ENCODE measurements at regions not wholly inside any gene's neighbourhood (a gene's known extent, or its start where the extent isn't known, plus 50 kb on each side); places are given as distances from the start of the nearest gene placed in this dataset.
A peak's percentile ranks its signal among the peaks of the same experiment; 100 is the strongest.

GRCh38 chr2:19745318-19746136 is 156.3 kb downstream of the TTC32 start:
- Histone ChIP-seq H3K4me3 (no peak overlapping the region), H3K9me3 (no peaks in the 10 kb centered on the region), H3K27ac (no peak overlapping the region), H3K27me3 (replicated peaks; ENCODE audit: insufficient read depth) (no peaks in the 10 kb centered on the region), H3K36me3 (no peaks in the 10 kb centered on the region), H3K4me1 (ENCODE audit: control insufficient read depth in 1 of 2, low read depth in 2 of 2) (peaks cover 14 to 50% of the 10 kb centered on the region in 2 donors)
- ATAC-seq (ENCODE audit: insufficient number of reproducible peaks, low FRiP score, low read depth): no peak
- DNase-seq (ENCODE audit: low spot score): no peak
- no peak for TF ChIP-seq CTCF (IDR thresholded peaks at IDR 0.05)

GRCh38 chr2:19744456-19745199 is 157.2 kb downstream of the TTC32 start:
- Histone ChIP-seq H3K36me3 (no peaks in the 10 kb centered on the region), H3K27ac (no peak overlapping the region), H3K27me3 (replicated peaks; ENCODE audit: insufficient read depth) (no peaks in the 10 kb centered on the region), H3K4me3 (no peak overlapping the region), H3K9me3 (no peaks in the 10 kb centered on the region), H3K4me1 (ENCODE audit: control insufficient read depth in 1 of 2, low read depth in 2 of 2) (peaks cover 14 to 54% of the 10 kb centered on the region in 2 donors)
- no peak for TF ChIP-seq CTCF (IDR thresholded peaks at IDR 0.05)
- ATAC-seq (ENCODE audit: insufficient number of reproducible peaks, low FRiP score, low read depth) (no peak), DNase-seq (ENCODE audit: low spot score) (no peak)

- Histone ChIP-seq H3K4me1 (ENCODE audit: control insufficient read depth in 1 of 2, low read depth in 2 of 2) (peaks cover 18 to 59% of the 10 kb centered on the region in 2 donors), H3K36me3 (no peaks in the 10 kb centered on the region), H3K27me3 (replicated peaks; ENCODE audit: insufficient read depth) (no peaks in the 10 kb centered on the region), H3K4me3 (no peak overlapping the region), H3K9me3 (no peaks in the 10 kb centered on the region), H3K27ac (peak overlapping the region; percentile 52 to 65)
- DNase-seq (ENCODE audit: low spot score) (no peak), ATAC-seq (ENCODE audit: insufficient number of reproducible peaks, low FRiP score, low read depth) (no peak)
- no peak for TF ChIP-seq CTCF (IDR thresholded peaks at IDR 0.05)
Observed at GRCh38 chr2:19743641-19744040, 158.1 kb downstream of the TTC32 start.

- Histone ChIP-seq H3K36me3 (no peaks in the 10 kb centered on the region), H3K4me1 (ENCODE audit: control insufficient read depth in 1 of 2, low read depth in 2 of 2) (peaks cover 20 to 59% of the 10 kb centered on the region in 2 donors), H3K27ac (peak overlapping the region; percentile 52 to 65), H3K4me3 (no peak overlapping the region), H3K27me3 (replicated peaks; ENCODE audit: insufficient read depth) (no peaks in the 10 kb centered on the region), H3K9me3 (no peaks in the 10 kb centered on the region)
- DNase-seq (ENCODE audit: low spot score) (no peak), ATAC-seq (ENCODE audit: insufficient number of reproducible peaks, low FRiP score, low read depth) (no peak)
- no peak for TF ChIP-seq CTCF (IDR thresholded peaks at IDR 0.05)
Observed at GRCh38 chr2:19742872-19743271, 158.9 kb downstream of the TTC32 start.

GRCh38 chr2:19739256-19739655 is 162.5 kb downstream of the TTC32 start:
- peak overlapping the region; percentile 72 to 77 for H3K27ac ChIP-seq
- DNase-seq (ENCODE audit: low spot score) (no peak), ATAC-seq (ENCODE audit: insufficient number of reproducible peaks, low FRiP score, low read depth) (no peak)
- H3K36me3 ChIP-seq: no peaks in the 10 kb centered on the region
- no peak overlapping the region for H3K4me3 ChIP-seq
- peaks cover 11 to 52% of the 10 kb centered on the region in 2 donors for H3K4me1 ChIP-seq (ENCODE audit: control insufficient read depth in 1 of 2, low read depth in 2 of 2)
- no peaks in the 10 kb centered on the region for H3K9me3 ChIP-seq
- TF ChIP-seq CTCF (IDR thresholded peaks at IDR 0.05): no peak
- no peaks in the 10 kb centered on the region for H3K27me3 ChIP-seq (replicated peaks; ENCODE audit: insufficient read depth)

All from thoracic aorta (tissue), 2 donors.